CD4-positive, alpha-beta T cell treated with Interleukin-6 at 100 ng/mL for 8 hours (primary cell): ENCODE measurements at regions not wholly inside any gene's neighbourhood (a gene's known extent, or its start where the extent isn't known, plus 50 kb on each side); places are given as distances from the start of the nearest gene placed in this dataset.
"Not testable (repeated sequence)": the region's sequence is repeated elsewhere in the genome, so short reads cannot be mapped to it uniquely, and the experiment has no call there.

ENCODE experiments used
- DNase-seq: peaks from one replicate; pipeline ENCODE4 v3.0.0-alpha.2; 2020; ENCODE audit warnings: mixed read lengths, low spot score

DNA sequence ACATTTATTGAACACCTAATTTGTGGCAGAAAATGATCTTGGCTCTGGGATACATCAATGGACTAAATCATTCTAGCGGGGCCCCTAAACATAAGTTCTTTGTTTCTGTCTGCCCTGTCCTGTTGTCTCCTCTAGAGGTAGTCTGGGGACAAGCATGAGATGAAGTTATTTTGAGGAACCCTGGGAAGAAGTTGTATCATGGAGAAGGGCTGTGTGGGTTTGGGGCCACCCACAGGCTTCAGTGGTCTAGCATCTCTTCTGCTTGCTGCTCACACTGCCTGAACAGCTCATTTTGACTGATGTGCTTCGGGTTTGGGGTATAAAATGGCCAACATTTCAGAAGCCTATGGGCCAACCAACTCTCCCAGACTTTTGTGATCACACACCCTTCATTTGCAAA, 50.3 kb upstream of the OSBPL11 start:
- no peak for DNase-seq

DNA sequence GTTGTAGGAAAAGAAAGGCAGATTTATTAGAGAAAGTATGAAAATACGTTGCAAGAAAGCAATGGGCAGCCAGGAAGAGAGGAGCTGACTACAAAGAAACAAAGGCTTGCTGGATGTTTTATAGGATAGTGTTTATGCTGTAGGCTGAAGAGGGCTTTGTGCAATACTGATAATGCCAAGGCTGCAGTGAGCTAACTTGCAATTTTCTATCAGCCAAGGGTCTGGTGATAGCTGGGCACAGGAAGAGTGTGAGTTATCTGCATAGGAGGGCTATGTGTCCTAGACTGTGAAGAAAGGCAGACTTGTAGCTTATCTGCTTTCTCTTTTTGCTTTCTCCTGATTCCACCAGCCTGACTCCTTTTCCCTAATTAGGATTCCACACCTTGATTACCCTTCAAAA, 51.3 kb upstream of the OSBPL11 start:
- no peak for DNase-seq

DNA sequence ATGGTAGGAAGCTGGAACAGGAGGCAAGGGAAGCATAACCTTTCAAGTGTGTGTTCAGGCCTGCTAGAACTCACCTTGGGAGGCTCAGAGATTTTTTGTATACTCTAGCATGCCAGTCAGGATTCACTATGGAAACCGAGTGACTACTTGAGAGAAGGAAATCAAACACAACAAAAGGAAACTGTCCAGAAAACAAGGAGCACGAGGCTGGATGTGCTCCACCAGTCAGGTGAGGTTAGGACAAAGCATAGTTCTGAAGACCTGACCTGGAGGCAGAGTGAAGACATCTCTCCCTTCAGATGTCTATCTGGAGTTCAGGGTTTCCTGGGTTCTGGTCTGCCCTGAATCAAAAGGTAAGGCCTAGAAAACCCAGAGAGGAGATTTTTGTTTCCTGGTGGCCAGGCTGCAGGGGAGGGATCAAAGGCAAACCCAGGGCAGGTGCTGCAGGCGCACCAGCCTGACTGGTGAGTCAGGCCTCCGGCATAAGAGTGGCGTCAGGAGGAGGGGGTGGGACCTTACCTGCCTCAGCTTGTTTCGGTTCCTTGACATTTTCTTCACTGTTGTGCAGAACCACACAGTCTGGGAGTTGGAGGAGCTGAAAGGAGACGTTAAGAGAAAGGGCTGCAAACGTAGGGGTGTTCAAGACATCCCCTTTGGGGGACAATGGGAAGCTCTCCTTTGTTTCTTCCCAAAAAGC, 52.2 kb upstream of the OSBPL11 start:
- DNase-seq = no peak

GRCh38 chr3:125651244-125651643, 55.9 kb upstream of the OSBPL11 start:
- no peak for DNase-seq

GRCh38 chr3:125652349-125652748, 57.1 kb upstream of the OSBPL11 start:
- no peak for DNase-seq

DNA sequence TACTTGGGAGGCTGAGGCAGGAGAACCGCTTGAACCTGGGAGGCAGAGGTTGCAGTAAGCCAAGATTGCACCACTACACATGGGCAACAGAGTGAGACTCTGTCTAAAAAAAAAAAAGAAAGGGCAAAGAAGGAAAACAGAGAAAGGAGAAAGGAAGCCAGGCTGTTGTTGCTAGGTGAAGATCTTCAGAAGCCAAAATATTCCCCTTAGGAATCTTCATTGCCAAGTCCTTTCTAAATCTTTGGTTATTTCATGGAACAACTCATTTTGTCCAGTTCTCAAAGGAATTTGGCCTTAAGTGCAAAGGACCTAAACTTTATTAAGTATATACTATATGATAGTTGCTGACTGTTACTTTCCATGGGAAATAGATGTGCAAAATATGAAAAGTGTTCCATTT, 59.2 kb upstream of the OSBPL11 start:
- DNase-seq = no peak

GRCh38 chr3:125662675-125663074, 67.4 kb upstream of the OSBPL11 start:
- DNase-seq = no peak

- DNase-seq = no peak
These were observed 75.1 kb upstream of the OSBPL11 start for GRCh38 chr3:125670352-125670751.

- DNase-seq = no peak
These were observed 75.6 kb upstream of the OSBPL11 start for GRCh38 chr3:125670945-125671344.

DNA sequence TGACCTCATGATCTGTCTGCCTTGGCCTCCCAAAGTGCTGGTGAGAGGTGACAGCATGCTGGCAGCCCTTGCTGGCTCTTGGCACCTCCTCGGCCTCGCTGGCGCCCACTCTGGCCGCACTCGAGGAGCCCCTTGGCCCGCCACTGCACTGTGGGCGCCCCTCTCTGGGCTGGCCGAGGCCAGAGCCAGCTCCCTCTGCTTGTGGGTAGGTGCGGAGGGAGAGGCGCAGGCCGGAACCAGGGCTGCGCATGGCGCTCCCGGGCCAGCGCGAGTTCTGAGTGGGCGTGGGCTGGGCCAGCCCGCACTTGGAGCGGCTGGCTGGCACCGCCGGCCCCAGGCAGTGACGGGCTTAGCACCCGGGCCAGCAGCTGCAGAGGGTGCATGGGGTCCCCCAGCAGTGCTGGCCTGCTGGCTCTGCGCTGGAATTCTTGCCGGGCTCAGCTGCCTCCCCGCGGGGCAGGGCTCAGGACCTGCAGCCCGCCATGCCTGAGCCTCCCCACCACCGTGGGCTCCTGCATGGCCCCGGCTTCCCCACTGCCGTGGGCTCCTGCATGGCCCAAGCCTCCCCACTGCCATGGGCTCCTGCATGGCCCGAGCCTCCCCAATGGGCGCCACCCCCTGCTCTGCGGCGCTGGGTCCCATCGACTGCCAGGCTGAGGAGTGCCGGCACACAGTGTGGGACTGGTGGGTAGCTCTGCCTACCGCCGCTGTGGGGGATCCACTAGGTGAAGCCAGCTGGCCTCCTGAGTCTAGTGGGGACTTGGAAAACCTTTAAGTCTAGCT, 76.4 kb upstream of the OSBPL11 start:
- DNase-seq = no peak

- no peak for DNase-seq
These were observed 80.5 kb upstream of the OSBPL11 start for GRCh38 chr3:125675791-125676190.

DNA sequence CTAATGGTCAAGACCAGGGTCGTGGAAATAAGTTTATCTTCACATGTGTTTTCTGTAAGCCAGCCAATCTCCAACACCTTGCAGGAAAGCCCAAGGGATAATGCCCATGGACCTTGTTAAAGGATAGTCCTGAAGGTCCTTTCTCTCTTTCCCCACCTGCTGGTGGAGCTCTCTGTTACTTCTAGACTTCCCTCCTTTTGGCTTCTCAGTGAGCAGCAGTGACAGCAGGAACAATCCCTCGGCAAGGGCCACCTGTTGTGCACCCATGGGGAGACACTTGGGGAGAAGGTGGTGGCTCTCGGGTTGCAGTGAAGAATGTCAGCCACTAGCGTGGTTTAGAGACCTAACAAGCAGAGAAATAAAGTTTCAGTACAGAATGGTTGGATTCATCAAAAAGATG, 84.0 kb upstream of the OSBPL11 start:
- DNase-seq = no peak

- no peak for DNase-seq
These were observed 85.8 kb upstream of the OSBPL11 start for GRCh38 chr3:125681146-125681545.

- DNase-seq = not testable (repeated sequence)
These were observed 86.6 kb upstream of the OSBPL11 start for GRCh38 chr3:125681906-125682305.

DNA sequence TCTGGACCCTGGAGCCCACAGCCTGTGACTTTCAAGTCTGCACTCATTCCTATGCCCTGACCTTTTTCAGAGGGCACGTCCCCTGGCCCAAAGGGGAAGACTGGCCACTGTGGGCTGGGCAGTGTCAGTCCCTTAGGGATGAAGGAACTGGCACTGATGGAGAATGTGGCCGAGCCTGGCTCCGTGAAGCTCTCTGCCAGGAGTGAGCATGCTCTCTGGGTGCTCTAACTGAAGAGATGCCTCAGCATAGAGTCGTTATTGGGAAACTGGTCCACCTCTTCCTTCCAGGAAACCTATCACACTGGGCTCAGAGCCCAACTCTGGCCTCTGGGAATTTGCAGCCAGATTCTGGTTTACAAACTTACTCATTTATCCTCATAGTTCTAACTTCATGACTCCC, 87.3 kb upstream of the OSBPL11 start:
- not testable (repeated sequence) for DNase-seq

DNA sequence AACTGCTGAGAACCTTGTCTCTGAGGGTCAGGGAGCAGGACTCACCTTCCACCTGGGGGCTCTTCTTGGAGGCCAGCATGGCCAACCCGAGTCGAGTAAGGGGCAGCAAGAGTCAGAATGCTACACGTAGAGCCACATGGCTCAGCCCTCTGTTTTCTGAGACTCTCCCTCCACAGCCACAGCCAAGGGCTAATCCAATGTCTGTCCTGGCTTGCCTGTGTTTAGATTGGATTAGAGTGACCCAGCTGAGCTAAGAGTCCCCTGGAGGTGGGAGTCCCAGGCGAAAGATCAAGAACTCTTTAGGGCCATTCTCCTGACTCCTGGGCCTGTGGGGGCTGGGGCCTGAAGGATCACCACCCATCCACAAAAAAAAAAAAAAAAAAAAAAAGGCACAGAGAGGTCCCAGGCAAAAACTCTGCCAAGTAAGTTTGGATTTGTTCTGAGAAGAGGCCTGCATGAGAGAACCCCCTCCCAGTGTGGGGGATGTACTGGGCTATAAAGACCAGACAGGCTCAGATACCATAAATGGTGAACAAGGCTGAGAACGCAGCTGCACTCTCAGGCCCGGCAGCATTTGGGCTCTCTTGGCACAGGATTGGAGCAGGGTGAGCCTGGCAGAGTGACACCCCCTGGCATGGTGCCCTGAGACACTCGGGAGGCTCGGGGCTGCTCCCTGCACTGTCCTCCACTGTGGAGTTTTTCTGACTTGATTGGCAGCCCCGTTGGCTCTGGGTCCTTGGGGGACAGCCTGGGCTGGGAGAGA, 88.0 kb upstream of the OSBPL11 start:
- no peak for DNase-seq

DNA sequence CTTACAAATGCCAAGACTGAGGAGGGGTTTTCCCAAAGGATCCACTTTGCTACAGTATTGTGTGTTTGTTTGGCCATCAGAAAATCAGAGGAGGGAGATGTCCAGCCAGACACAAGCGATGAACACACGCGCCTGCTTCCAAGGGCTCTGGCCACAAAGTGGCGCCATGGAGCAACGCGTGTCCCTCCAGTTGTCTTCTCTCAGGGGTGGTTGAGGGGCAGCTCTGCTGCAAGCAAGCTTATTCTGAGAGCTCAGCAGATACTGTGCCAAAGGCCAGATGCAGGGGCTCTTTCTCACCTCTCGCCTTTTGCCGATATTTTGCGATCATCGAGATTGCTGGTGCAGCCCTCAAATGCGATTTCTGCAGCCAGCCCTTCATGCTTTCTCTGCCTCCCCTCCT, 88.9 kb upstream of the OSBPL11 start:
- no peak for DNase-seq

- DNase-seq = not testable (repeated sequence)
These were observed 90.4 kb upstream of the OSBPL11 start for GRCh38 chr3:125685741-125686140.

- no peak for DNase-seq
These were observed 97.1 kb upstream of the OSBPL11 start for GRCh38 chr3:125692361-125692760.

DNA sequence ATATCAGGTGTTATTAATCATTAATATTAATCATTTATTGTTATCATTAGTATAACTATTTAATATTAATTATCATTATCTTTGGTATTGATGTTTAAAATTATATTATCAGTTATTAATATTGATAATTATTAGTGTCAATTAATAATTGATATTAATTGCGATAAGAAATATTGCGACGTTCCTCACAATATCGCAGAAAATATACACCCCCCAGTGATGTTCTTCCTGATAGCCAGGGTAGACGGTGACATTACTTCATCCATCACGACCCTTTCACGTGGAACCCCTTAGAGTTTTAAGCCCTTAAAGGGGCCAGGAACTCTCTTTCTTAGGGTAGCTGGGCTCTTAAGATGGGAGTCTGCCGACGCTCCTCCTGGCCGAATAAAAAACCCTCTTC, 98.6 kb upstream of the OSBPL11 start:
- no peak for DNase-seq

DNA sequence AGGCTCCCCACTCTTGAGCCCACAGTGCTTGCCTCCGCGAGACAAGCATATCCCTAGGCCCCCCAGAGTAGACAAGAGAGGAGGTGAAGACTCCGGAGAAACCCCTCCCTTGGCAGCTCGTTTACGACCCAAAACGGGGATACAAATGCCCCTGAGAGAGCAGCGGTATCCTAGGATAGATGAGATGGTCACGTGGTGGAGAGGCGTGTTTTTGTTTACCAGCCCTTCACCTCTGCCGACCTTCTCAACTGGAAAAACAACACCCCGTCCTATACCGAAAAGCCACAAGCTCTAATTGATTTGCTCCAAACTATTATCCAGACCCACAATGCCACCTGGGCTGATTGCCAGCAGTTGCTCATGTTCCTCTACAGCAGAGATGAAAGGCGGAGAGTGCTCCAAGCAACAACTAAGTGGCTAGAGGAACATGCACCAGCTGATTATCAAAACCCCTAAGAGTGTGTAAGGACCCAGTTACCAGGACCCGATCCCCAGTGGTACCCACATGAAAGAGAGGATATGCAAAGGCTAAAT, 99.5 kb upstream of the OSBPL11 start:
- no peak for DNase-seq

DNA sequence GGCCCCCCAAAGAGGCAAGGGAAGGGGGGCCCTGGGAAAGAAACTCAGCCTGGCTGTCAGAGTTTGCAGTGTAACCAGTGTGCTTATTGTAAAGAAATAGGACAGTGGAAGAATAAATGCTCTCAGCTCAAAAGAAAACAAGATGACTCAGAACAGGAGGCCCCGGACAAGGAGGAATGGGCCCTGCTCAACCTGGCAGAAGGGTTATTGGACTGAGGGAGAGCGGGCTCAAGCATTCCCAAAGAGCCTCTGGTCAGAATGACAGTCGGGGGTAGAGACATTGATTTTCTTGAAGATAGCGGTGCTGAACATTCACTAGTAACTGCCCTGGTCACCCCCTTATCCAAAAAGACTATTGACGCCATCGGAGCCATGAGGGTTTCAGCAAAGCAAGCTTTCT, 100.4 kb upstream of the OSBPL11 start:
- DNase-seq = no peak

- DNase-seq = not testable (repeated sequence)
These were observed 101.8 kb upstream of the OSBPL11 start for GRCh38 chr3:125697126-125697525.
